HG03139 (cell line): ENCODE measurements at regions not wholly inside any gene's neighbourhood (a gene's known extent, or its start where the extent isn't known, plus 50 kb on each side); places are given as distances from the start of the nearest gene placed in this dataset.

Source experiments
- ATAC-seq: cut with Tn5 transposase; IDR thresholded peaks from one replicate; pipeline ENCODE4 v1.9.1; 2021; ENCODE audit not compliant: unreplicated experiment

DNA sequence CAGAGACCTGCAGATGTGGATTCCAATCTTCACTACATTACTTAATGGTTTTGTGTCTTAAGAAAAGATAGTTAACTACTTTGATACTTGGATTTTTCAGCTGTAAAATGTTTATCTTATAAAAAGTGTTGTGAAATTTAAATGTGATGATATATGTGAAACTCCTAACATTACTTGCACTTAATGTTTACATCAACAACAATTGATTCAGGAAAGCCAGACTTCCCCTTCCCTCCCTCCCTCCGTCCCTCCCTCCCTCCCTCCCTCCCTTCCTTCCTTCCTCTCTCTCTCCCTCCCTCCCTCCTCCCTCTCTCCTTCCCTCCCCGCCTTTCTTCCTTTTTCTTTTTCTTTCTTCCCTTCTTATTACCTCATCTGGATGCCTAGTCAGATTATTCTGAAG lies 773.9 kb upstream of the FAM98A start:
- no peak for ATAC-seq

DNA sequence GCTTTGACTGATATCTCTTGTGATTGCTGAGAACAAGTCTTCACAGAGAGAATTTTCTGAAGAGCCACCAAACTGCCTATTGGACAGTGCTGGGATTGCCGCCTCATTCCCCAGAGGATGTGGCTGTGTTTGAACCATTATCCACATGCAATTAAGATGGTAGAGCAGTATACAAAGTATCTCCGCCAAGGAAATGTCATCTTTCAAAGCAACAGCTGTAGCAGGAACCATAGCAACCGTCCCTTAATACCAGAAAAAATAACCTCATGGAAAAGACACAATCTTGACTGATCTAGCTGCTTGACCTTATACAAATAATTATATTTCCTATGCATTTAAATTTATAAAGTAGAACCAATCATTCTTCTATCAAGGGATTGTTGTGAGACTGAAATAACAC lies 772.6 kb upstream of the FAM98A start:
- ATAC-seq = no peak

DNA sequence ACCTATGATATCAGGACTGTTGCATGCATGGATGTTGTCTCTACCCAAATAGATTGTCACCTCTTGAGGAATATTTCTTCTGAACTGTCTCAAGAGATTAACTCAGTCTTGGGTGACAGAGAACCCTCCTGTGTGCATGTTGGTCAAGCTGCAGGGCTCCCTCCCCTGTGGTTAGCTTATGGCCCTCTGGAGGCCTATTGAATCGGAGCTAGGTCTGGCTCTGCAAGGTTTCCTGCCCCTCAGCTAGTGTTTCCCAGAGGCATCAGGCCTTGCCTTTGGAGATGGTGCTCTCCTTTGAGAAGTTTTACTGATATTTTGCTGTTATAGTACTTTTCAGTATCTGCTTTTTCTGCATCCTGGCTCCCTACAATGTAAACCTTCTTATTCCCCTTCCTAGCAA lies 769.2 kb upstream of the FAM98A start:
- ATAC-seq = no peak

DNA sequence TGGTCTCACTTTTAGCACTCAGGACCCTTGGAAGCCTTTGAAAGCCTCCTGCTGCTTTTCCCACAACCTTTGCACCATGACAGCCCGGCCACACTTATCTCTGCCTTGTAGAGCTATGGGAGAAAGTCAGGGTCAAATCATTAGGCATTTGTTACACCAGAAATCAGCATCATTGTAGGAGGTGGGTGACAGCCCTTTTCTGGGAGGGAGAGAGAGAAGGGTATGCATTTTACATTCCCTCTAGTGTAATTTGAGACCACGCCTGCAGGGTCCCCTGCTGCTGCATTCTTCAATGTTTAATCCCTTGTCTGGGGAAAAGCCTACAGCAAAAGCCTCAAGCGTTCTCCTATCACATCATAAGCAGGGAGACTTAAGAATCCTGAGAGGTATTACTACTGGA lies 766.8 kb upstream of the FAM98A start:
- ATAC-seq = no peak

DNA sequence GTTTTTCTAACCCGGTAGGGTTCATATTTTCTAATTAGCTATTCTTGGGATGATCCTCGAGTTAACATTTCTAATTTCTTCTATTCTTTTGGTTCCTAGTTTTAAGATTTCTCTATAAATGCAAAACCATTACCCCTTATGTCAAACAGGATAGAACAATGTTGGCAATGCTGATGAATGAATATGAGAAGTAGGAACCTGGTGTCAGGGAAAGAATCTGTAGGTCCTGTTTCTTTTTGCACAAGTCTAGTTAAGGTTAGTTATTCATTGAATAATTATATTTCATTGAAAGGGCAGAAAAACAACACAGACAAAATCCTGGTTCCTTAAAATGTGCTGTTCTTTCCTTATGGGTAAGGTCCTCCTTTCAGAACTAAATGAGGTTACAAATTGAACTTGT lies 766.4 kb upstream of the FAM98A start:
- no peak for ATAC-seq

DNA sequence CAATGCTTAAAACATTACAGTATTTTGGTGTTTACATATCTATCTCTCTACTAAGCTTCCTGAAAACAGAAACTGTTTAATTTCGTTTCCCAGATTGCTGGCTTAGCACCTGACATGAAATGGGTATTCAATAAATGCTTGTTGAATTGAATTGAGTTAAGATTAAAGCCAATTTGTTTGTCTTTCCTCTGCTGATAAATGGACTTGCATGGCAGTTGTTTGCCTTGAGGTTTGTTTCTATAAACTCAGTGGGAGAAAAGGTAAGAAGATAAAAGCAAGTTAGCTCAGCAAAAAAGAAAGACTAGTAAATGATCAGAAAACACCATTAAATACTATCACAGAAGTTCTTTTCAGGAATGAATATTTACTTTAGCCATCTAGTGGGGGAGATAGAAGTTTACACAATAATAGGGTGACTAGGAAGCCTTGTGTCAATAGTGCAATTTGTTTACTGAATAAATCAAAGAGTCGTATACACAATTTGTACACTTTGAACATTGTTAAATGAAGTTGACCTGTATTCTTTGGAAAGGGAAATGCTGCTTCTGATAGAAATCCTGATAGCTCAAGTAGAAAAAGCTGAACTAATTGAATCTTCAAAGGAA lies 754.5 kb upstream of the FAM98A start:
- ATAC-seq = no peak

DNA sequence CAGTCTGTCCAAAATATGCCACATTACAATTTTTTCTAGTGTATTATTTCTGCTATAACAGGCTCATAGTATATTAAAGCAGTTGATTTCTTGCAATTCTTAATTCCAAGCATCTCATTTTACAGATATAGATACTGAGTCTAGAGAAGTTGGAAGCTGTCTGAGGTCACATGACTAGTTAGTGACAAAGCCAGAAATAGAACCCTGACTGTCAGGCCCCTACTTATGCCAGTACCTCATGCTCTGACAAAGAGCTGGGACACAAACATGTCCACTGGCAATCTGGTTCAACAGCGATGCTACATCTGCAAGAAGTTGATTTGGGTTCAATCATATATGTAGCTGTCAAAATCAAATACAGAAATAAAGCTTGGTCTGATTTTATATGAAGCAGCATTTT lies 750.4 kb upstream of the FAM98A start:
- ATAC-seq = no peak

DNA sequence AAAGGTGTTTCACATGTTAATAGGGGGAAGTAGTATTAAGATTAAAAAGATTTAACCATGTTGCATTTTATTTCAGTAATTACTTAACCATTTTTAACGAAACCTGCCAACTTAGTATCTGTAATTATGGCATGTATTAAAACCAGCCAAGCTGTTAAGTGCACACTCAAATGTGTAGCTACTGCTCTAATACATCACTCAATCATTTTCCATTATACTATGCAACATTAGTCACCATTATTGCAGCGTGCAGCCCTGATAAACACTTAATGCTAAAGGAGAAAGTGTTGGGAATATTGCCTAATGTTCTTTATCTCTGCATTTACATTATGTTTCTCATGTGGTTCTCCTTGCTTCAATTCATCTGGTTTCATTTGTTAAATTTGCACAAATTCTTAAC lies 745.9 kb upstream of the FAM98A start:
- ATAC-seq = no peak

DNA sequence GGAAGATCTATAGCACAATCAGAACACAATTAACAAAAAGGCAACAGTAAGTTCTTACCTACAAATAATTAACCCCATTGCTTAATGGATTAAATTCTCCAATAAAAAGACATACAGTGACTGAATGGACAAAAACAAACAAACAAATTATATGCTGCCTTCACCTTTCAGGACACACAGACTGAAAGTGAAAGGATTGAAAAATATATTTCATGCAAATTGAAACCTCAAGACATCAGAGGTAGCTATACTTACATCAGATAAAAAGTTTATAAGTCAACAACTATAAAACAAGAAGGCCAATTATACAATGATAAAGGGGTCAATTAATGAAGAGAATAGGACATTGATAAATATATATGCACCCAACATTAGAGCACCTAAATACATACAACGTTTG lies 741.2 kb upstream of the FAM98A start:
- no peak for ATAC-seq

DNA sequence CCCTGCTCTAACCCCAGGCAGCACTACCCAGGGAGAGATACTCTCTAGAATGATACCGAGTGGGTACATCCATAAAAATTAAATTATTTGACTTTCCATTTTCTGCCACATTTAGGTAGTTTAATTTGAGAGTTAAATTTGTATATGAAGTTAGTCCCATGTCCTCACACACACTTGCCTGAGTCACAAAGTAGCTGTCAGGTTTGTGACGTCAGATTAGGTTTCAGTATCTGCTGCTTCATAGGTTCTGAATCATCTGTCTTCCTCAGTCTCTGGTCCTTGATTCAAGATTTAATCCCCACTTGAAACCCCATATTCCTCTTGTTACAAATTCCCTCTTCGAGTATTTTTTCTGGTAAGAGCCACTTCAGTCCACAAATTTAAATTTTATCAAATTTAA lies 738.6 kb upstream of the FAM98A start:
- no peak for ATAC-seq

DNA sequence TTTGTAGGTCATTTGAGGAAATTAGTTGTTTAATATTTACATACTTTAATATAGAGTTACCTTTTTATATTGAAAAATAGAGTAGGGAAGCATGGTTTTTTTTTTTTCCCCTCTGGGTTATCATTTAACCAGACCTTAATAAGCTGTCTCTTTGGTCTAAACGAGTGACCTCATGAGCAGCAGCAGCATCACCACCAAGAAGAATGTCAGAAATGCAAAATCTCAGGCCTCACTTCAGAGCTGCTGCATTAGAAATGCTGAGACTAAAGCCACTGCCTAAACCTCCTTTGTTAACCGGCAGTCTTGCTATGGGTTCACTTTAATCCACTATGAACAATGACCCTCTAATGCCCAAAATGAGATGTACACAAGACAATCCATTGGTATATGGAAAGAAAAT lies 733.7 kb upstream of the FAM98A start:
- ATAC-seq = no peak

DNA sequence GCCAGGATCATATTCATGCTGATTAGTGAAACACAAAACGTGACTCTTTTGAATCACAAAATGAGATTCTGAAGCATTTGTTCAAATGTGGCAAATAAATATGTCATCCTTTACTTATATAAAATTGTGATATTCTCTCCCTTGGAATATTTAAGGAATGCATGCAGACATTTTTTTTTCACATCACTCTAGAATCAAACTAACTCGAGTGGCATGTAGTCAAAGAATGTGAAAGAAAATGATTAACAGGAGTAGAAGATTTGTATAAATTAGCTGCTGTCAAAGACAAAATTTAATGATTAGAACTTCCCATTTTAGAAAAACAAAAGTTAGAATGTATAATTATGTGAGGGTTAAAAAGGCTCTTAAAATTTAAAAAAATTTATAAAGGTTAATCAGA lies 721.0 kb upstream of the FAM98A start:
- ATAC-seq = no peak

DNA sequence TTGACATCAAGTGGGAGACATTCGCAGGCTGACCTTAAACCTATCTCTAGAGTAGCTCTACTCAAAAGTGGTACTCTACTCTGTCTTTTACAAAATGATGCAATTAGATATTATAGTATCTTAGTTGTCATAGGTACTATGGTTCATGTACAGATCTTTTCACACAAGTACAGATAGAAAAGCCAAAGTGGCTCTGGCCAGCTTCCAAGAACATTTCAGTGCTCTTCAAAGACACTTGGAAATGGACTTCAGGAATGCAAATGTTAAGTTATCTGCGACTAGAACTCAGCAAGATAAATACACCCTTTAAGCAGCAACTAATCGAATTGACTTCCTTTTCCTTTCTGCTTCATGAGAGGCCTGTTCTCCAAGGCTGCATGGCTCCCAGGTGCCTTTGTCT lies 718.7 kb upstream of the FAM98A start:
- no peak for ATAC-seq

DNA sequence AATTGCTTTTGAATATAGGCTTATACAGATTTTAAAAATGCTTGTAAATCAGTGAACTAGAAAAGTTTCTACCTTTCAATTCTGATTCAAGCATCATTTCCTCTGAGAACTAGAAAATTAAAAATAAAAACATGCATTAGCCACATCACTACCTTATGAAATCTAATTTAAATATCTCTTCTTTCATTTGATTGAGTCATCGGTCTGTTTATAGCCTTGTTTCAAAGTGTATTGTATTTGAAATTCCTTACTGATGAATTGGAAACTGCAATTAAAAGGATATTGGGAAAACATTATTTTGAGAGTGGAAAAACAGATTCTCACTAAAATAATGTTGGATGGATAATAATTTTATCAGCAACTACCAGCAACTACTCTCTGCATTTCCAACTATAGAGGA lies 717.7 kb upstream of the FAM98A start:
- ATAC-seq = no peak

DNA sequence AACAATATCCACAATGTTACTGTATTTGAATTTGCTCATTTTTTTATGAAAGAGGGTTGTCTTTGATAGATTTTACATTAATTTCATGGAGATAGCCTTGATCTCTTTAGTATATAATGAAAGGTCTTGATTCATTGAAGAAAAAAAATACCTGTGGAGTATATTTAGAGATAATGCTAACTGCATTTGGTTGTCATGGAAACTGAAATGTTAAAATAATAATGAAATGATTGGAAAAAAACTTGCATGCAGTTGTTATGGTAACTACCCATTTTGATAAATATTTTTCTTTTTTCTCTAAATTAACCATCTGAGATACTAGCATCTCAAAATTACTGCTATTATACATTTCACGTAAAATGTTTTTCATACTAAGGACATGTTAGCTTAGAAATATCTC lies 712.7 kb upstream of the FAM98A start:
- no peak for ATAC-seq

DNA sequence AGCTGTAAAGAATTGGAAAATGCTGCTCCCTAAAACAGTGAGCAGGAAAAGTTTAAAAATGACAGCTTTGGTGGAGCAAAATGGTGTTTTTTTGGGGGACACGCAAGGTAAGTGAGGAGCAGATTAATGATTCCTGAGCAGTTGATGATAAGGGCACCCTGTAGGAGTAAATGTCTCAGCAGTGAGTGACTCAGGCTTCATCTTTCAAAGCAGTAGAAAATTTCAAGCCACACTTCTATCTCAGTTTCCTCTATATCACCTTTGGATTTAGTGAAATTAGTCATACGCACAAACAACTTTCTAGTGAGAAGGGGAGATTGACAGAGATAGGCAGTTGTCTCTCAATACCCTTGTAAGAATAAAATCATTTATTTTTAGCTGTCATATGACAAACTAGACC lies 709.0 kb upstream of the FAM98A start:
- ATAC-seq = no peak

DNA sequence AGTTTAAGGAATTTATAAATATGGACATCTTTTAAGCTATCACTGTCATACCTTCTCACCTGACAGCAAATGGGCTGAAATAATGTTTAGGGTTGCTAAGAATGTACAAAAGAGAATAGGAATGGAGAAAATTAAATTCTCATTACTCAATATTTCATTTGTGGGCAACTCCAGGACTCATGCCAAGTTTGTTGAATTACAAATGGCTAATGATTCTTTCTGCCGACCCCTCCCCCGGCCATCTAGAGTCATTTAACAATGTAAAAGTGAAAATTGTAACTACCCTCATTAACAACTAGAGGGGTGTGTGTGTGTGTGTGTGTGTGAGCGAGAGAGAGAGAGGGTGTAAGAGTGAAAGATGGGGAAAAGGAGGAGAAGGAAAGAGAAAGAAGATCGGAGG lies 708.5 kb upstream of the FAM98A start:
- ATAC-seq = no peak

DNA sequence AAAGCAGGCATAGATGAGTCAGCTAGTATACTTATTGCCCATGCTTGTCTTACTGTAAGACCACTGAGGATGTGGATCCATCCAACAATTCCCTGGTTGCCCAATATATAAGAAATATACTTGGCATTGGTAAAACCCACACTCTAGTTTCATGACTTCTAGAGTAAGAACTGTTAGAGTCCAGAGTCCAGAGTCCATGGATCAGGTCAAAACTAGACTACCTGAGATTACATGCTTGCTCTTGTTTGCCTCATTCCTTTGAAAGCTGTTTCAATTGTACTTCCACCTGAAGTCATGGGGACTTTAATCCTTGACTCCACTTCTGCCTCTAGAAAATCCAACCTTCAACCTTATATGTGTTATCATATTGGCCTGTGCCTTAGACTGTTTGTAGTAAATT lies 707.6 kb upstream of the FAM98A start:
- ATAC-seq = no peak

DNA sequence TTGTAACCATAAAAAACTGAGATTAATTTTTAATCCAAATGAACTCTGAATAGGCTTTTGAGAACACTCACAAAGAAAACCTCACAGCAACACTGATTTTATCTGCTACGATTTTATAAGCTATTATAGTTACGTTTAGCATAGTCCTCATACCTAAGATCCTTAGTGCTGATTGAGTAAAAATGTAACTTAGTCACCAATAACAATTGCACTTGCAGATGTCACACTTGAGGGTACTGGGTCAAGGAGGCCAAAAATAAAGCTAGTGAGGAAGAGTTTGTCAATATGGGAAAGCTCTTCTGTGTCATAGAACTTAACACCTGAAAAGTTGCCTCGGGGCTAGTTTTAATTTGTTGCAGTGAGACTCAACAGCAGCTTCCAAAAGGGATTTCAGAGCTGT lies 706.5 kb upstream of the FAM98A start:
- ATAC-seq = no peak

DNA sequence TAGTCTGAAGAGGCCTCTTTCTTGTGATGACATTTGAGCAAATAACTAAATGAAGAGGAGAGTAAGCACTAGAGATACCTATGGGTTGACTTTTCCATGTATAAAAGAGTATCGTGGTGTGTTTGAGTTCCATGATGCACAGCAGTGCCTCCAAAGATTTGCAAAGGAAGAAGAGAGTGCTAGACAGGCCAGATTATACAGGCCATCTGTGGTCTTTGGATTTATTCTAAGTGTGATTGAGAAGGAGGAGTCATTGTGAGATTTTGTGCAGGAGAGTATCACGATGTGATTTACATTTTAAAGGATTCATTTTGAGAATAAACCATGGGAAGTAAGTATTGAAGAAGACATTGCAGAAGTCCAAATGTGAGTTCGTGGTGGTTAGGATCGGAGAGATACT lies 695.9 kb upstream of the FAM98A start:
- ATAC-seq = no peak

DNA sequence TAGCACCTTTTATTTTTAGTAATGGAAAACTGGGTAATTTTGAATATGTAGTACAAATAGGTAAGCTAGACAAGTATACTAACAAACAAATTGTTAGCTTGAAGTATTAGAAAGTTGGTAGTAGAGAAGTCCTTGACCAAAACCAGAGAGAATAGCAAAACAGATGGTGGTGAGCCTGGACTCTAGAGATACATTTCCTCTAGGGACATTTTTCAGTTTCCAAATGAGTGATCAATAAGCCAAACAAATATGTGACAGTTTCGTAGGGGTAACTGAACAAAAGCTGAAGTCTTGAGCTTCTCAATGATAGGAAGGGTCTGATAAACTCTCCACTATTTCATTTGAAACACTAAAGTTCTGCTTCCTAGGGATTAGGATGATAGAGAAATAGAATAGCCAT lies 692.0 kb upstream of the FAM98A start:
- ATAC-seq = no peak

DNA sequence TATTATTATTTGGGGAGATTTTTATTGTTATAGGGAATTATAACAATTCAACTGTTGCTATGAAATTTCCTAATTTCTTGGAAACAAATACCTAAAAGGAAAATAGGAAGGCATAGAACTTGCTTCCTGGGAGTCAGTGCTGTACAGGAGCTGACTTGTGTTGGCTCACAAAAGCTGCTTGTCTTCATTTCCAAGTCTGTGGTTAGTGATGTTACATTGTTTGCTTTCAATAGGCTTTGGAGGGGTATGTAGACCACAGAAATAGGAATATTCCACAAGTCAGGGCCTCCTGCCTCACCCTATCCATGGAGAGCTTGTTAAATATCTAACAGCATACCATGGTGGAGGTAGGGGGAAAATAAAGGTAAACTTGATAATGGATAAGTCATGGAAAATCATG lies 688.9 kb upstream of the FAM98A start:
- ATAC-seq = no peak

DNA sequence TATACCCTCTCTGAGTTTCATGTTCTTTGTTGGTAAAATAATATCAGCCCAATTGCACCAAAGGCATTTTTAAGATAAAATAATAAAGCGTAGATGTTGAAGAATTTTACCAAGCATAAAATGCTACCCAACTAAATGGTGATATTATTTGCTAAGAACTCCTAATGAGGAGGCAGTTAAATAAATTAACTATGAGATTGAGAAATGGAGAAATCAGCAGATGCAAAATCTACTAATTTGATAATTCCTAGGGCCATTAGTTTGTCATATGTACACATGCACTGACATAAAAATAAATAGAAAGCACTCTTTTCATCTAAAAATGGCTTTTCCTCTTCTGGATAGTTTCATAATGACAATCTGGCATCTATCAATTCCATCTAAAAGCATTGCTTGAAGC lies 681.5 kb upstream of the FAM98A start:
- ATAC-seq = no peak
